ENCODE measurements at regions not wholly inside any gene's neighbourhood (a gene's known extent, or its start where the extent isn't known, plus 50 kb on each side); places are given as distances from the start of the nearest gene placed in this dataset.
"Not testable (repeated sequence)": the region's sequence is repeated elsewhere in the genome, so short reads cannot be mapped to it uniquely, and the experiment has no call there.

GRCh38 chr12:96121271-96121711 is 72.9 kb upstream of the ELK3 start:
- Mint-ChIP-seq H3K36me3 (ENCODE audit: low read depth) (no peaks in the 10 kb centered on the region), H3K4me3 (no peak overlapping the region), H3K4me1 (no peaks in the 10 kb centered on the region), H3K27ac (peak overlapping the region in 1 of 3 experiments; percentile 18), H3K27me3 (ENCODE audit: low read depth) (no peaks in the 10 kb centered on the region), H3K9me3 (no peaks in the 10 kb centered on the region)
- no peak for TF ChIP-seq CTCF (IDR thresholded peaks at IDR 0.05; ENCODE audit: unreplicated experiment in 3 of 3)

- not testable (repeated sequence) for H3K27ac Mint-ChIP-seq; H3K4me3 Mint-ChIP-seq; H3K36me3 Mint-ChIP-seq (ENCODE audit: low read depth); H3K4me1 Mint-ChIP-seq; H3K9me3 Mint-ChIP-seq; H3K27me3 Mint-ChIP-seq (ENCODE audit: low read depth)
Observed at GRCh38 chr12:96128292-96128691, 65.9 kb upstream of the ELK3 start.

GRCh38 chr12:96130396-96131059 is 63.6 kb upstream of the ELK3 start:
- H3K27me3 Mint-ChIP-seq (ENCODE audit: low read depth): peaks cover 4% of the 10 kb centered on the region
- no peak overlapping the region for H3K27ac Mint-ChIP-seq
- H3K4me3 Mint-ChIP-seq: no peak overlapping the region
- H3K9me3 Mint-ChIP-seq: no peaks in the 10 kb centered on the region
- no peaks in the 10 kb centered on the region for H3K4me1 Mint-ChIP-seq
- no peaks in the 10 kb centered on the region for H3K36me3 Mint-ChIP-seq (ENCODE audit: low read depth)
- TF ChIP-seq CTCF (IDR thresholded peaks at IDR 0.05; ENCODE audit: unreplicated experiment in 3 of 3): no peak

GRCh38 chr12:96131230-96131788 is 62.9 kb upstream of the ELK3 start:
- Mint-ChIP-seq H3K36me3 (ENCODE audit: low read depth) (no peaks in the 10 kb centered on the region), H3K27ac (no peak overlapping the region), H3K27me3 (ENCODE audit: low read depth) (peaks cover 4% of the 10 kb centered on the region), H3K9me3 (no peaks in the 10 kb centered on the region), H3K4me3 (no peak overlapping the region), H3K4me1 (no peaks in the 10 kb centered on the region)
- TF ChIP-seq CTCF (IDR thresholded peaks at IDR 0.05; ENCODE audit: unreplicated experiment in 3 of 3): no peak

GRCh38 chr12:96132819-96133218 is 61.4 kb upstream of the ELK3 start:
- peaks cover 4% of the 10 kb centered on the region for H3K27me3 Mint-ChIP-seq (ENCODE audit: low read depth)
- no peak overlapping the region for H3K4me3 Mint-ChIP-seq
- no peaks in the 10 kb centered on the region for H3K9me3 Mint-ChIP-seq
- H3K4me1 Mint-ChIP-seq: no peaks in the 10 kb centered on the region
- no peak overlapping the region for H3K27ac Mint-ChIP-seq
- TF ChIP-seq CTCF (IDR thresholded peaks at IDR 0.05; ENCODE audit: unreplicated experiment in 3 of 3): no peak
- no peaks in the 10 kb centered on the region for H3K36me3 Mint-ChIP-seq (ENCODE audit: low read depth)

- Mint-ChIP-seq H3K9me3 (no peaks in the 10 kb centered on the region), H3K36me3 (ENCODE audit: low read depth) (no peaks in the 10 kb centered on the region), H3K4me3 (no peak overlapping the region), H3K27me3 (ENCODE audit: low read depth) (peaks cover 1% of the 10 kb centered on the region), H3K4me1 (no peaks in the 10 kb centered on the region), H3K27ac (no peak overlapping the region)
- no peak for TF ChIP-seq CTCF (IDR thresholded peaks at IDR 0.05; ENCODE audit: unreplicated experiment in 3 of 3)
Observed at GRCh38 chr12:96134200-96134599, 60.0 kb upstream of the ELK3 start.

All from nephron (organoid).